ENCODE measurements at regions not wholly inside any gene's neighbourhood (a gene's known extent, or its start where the extent isn't known, plus 50 kb on each side); places are given as distances from the start of the nearest gene placed in this dataset.

GRCh38 chr15:96108405-96108804, 222.1 kb upstream of the NR2F2 start:
- Histone ChIP-seq H3K4me2 (ENCODE audit: control insufficient read depth, extremely low read depth, insufficient read depth, low read depth, low read length) (no peak overlapping the region), H3K79me2 (ENCODE audit: control insufficient read depth, insufficient read depth, low read length) (no peaks in the 10 kb centered on the region), H3K9ac (ENCODE audit: control insufficient read depth, extremely low read depth, insufficient read depth, low read length) (no peak overlapping the region), H3K9me3 (ENCODE audit: control insufficient read depth, low read depth, low read length) (no peaks in the 10 kb centered on the region), H3K4me1 (ENCODE audit: control insufficient read depth, extremely low read depth, insufficient read depth, low read length) (no peaks in the 10 kb centered on the region), H2AFZ (ENCODE audit: control insufficient read depth, low read length) (no peak overlapping the region), H3K27ac (ENCODE audit: control insufficient read depth, insufficient read depth, low read length) (no peak overlapping the region), H3K27me3 (ENCODE audit: control insufficient read depth, extremely low read depth, insufficient read depth, low read length) (no peaks in the 10 kb centered on the region), H4K20me1 (ENCODE audit: control insufficient read depth, extremely low read depth, insufficient read depth, low read length) (no peaks in the 10 kb centered on the region), H3K4me3 (ENCODE audit: control insufficient read depth in 2 of 3, extremely low read depth in 1 of 3, insufficient read depth in 2 of 3, low read depth in 1 of 3, low read length in 3 of 3) (no peak overlapping the region), H3K36me3 (ENCODE audit: control insufficient read depth in 2 of 2, extremely low read depth in 1 of 2, insufficient read depth in 2 of 2, low read length in 2 of 2) (no peaks in the 10 kb centered on the region), H3K9me1 (ENCODE audit: control insufficient read depth, extremely low read depth, insufficient read depth, low read length) (no peaks in the 10 kb centered on the region)
- no peak for TF ChIP-seq CTCF (optimal IDR thresholded peaks at IDR 0.05 in 1 of 3, IDR thresholded peaks at IDR 0.05 in 1 of 3, conservative IDR thresholded peaks at IDR 0.05 in 1 of 3; ENCODE audit: extremely low read depth in 1 of 3, insufficient read depth in 2 of 3, low read length in 3 of 3)
- no peak for TF ChIP-seq EZH2 (IDR thresholded peaks at IDR 0.05; ENCODE audit: low read length)
- DNase-seq (ENCODE audit: low read depth, low spot score) (no peak), FAIRE-seq (no peak)
- dilution Hi-C loops (cut with MboI; ENCODE audit: extremely low pct_ligation_motif_present, low sequenced_read_pairs): no loop called here

- FAIRE-seq (no peak), DNase-seq (ENCODE audit: low read depth, low spot score) (no peak)
- no peaks in the 10 kb centered on the region for H3K9me3 ChIP-seq (ENCODE audit: control insufficient read depth, low read depth, low read length)
- dilution Hi-C loops (cut with MboI; ENCODE audit: extremely low pct_ligation_motif_present, low sequenced_read_pairs): no loop called here
- H3K9me1 ChIP-seq (ENCODE audit: control insufficient read depth, extremely low read depth, insufficient read depth, low read length): no peaks in the 10 kb centered on the region
- H3K4me1 ChIP-seq (ENCODE audit: control insufficient read depth, extremely low read depth, insufficient read depth, low read length): no peaks in the 10 kb centered on the region
- no peaks in the 10 kb centered on the region for H3K27me3 ChIP-seq (ENCODE audit: control insufficient read depth, extremely low read depth, insufficient read depth, low read length)
- no peak overlapping the region for H3K4me3 ChIP-seq (ENCODE audit: control insufficient read depth in 2 of 3, extremely low read depth in 1 of 3, insufficient read depth in 2 of 3, low read depth in 1 of 3, low read length in 3 of 3)
- TF ChIP-seq EZH2 (IDR thresholded peaks at IDR 0.05; ENCODE audit: low read length): no peak
- TF ChIP-seq CTCF (optimal IDR thresholded peaks at IDR 0.05 in 1 of 3, IDR thresholded peaks at IDR 0.05 in 1 of 3, conservative IDR thresholded peaks at IDR 0.05 in 1 of 3; ENCODE audit: extremely low read depth in 1 of 3, insufficient read depth in 2 of 3, low read length in 3 of 3): no peak
- no peaks in the 10 kb centered on the region for H4K20me1 ChIP-seq (ENCODE audit: control insufficient read depth, extremely low read depth, insufficient read depth, low read length)
- no peak overlapping the region for H3K4me2 ChIP-seq (ENCODE audit: control insufficient read depth, extremely low read depth, insufficient read depth, low read depth, low read length)
- no peaks in the 10 kb centered on the region for H3K79me2 ChIP-seq (ENCODE audit: control insufficient read depth, insufficient read depth, low read length)
- H2AFZ ChIP-seq (ENCODE audit: control insufficient read depth, low read length): no peak overlapping the region
- H3K9ac ChIP-seq (ENCODE audit: control insufficient read depth, extremely low read depth, insufficient read depth, low read length): no peak overlapping the region
- no peaks in the 10 kb centered on the region for H3K36me3 ChIP-seq (ENCODE audit: control insufficient read depth in 2 of 2, extremely low read depth in 1 of 2, insufficient read depth in 2 of 2, low read length in 2 of 2)
- H3K27ac ChIP-seq (ENCODE audit: control insufficient read depth, insufficient read depth, low read length): no peak overlapping the region
Observed at GRCh38 chr15:96109820-96110219, 220.7 kb upstream of the NR2F2 start.

Data from keratinocyte (primary cell).